ENCODE measurements at regions not wholly inside any gene's neighbourhood (a gene's known extent, or its start where the extent isn't known, plus 50 kb on each side); places are given as distances from the start of the nearest gene placed in this dataset.
A peak's percentile ranks its signal among the peaks of the same experiment; 100 is the strongest.
"Not testable (repeated sequence)": the region's sequence is repeated elsewhere in the genome, so short reads cannot be mapped to it uniquely, and the experiment has no call there.

DNA sequence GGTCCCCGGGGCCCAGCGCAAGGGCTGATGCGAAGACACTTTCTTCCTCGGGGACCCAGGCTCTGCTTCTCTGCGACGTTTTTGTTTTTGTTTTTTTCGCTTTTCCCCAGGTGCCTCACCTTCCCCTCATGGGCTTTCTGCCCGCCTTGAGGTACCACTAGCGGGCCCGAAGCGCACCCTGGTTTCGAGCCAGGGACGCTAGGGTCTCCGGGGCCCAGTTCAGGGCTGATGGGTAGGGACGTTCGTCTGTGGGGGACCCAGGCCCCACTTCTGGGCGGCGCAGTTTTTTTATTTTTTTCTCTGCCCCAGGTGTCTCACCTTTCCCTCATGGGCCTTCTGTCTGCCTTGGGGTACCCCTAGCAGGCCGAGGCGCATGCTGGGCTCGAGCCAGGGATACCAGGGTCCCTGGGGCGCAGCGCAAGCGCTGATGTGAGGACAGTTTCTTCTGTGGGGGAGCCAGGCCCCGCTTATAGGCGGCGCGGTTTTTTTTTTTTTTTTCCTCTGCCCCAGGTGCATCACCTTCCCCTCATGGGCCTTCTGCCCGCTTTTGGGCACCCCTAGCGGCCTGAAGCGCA lies 530.0 kb downstream of the FOXD4L4 start:
- H4K8ac ChIP-seq (ENCODE audit: low read depth, low read length); H3K9ac ChIP-seq (ENCODE audit: low read length); H3K9me3 ChIP-seq (ENCODE audit: insufficient read depth, low read depth, low read length); H3K4me1 ChIP-seq (ENCODE audit: control insufficient read depth in 1 of 2, insufficient read depth in 2 of 2, low read length in 2 of 2); H2BK5ac ChIP-seq (ENCODE audit: low read depth, low read length, poor library complexity); H3K23ac ChIP-seq (ENCODE audit: low read length); H3K4me2 ChIP-seq (ENCODE audit: low read length); H3K18ac ChIP-seq (ENCODE audit: low read length); H3K27ac ChIP-seq (ENCODE audit: low read depth, low read length); H2BK12ac ChIP-seq (ENCODE audit: low read length); H3K79me2 ChIP-seq (ENCODE audit: control insufficient read depth, insufficient read depth, low read length, poor library complexity); H3K79me1 ChIP-seq (ENCODE audit: low read length); H2AFZ ChIP-seq (ENCODE audit: insufficient read depth, low read length, poor library complexity); DNase-seq; H3K4me3 ChIP-seq (ENCODE audit: low read depth, low read length); H2BK120ac ChIP-seq (ENCODE audit: insufficient read depth, low read length, poor library complexity); H4K91ac ChIP-seq (ENCODE audit: low read depth, low read length); H3K14ac ChIP-seq (ENCODE audit: low read length); H3K4ac ChIP-seq (ENCODE audit: low read depth, low read length); H2AK5ac ChIP-seq (ENCODE audit: low read length); H4K12ac ChIP-seq (ENCODE audit: low read depth, low read length); H3K36me3 ChIP-seq (ENCODE audit: control insufficient read depth in 1 of 2, insufficient read depth in 2 of 2, low read length in 2 of 2); H3K27me3 ChIP-seq (ENCODE audit: insufficient read depth, low read length): not testable (repeated sequence)
- WGBS (ENCODE audit: extremely low coverage, insufficient coverage, insufficient read length) = no CpG with 5 or more reads among the region's 31 CpGs

DNA sequence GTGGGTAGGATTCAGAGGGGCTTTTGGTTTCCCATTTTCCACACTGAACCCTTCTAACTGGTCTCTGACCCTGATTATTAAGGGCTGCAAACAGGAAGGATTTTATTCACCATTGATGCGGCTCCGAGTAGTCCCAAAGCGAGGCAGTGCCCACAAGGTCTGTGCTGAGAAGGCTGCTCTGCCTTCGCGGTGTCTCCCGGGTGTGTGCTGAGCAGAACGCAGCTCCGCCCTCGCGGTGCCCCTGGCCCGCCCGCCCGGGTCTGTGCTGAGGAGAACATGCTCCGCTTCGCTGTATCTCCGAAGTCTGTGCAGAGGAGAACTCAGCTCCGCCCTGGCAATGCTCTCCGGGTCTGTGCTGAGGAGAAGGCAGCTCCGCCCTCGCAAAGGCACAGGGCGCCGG lies 530.7 kb downstream of the FOXD4L4 start:
- not testable (repeated sequence) for H2AK5ac ChIP-seq (ENCODE audit: low read length); H3K4me2 ChIP-seq (ENCODE audit: low read length); H3K4me3 ChIP-seq (ENCODE audit: low read depth, low read length); H2BK5ac ChIP-seq (ENCODE audit: low read depth, low read length, poor library complexity); H3K9me3 ChIP-seq (ENCODE audit: insufficient read depth, low read depth, low read length); H3K4ac ChIP-seq (ENCODE audit: low read depth, low read length); H3K9ac ChIP-seq (ENCODE audit: low read length); H3K18ac ChIP-seq (ENCODE audit: low read length); H3K36me3 ChIP-seq (ENCODE audit: control insufficient read depth in 1 of 2, insufficient read depth in 2 of 2, low read length in 2 of 2); H3K27ac ChIP-seq (ENCODE audit: low read depth, low read length); H3K23ac ChIP-seq (ENCODE audit: low read length); H3K14ac ChIP-seq (ENCODE audit: low read length); H3K79me1 ChIP-seq (ENCODE audit: low read length); H2BK12ac ChIP-seq (ENCODE audit: low read length); H4K91ac ChIP-seq (ENCODE audit: low read depth, low read length); H4K12ac ChIP-seq (ENCODE audit: low read depth, low read length); H3K4me1 ChIP-seq (ENCODE audit: control insufficient read depth in 1 of 2, insufficient read depth in 2 of 2, low read length in 2 of 2); H3K79me2 ChIP-seq (ENCODE audit: control insufficient read depth, insufficient read depth, low read length, poor library complexity); H2AFZ ChIP-seq (ENCODE audit: insufficient read depth, low read length, poor library complexity); H4K8ac ChIP-seq (ENCODE audit: low read depth, low read length); H2BK120ac ChIP-seq (ENCODE audit: insufficient read depth, low read length, poor library complexity); H3K27me3 ChIP-seq (ENCODE audit: insufficient read depth, low read length)
- WGBS (ENCODE audit: extremely low coverage, insufficient coverage, insufficient read length) = no CpG with 5 or more reads among the region's 22 CpGs
- peak; percentile 1 to 36 for DNase-seq

DNA sequence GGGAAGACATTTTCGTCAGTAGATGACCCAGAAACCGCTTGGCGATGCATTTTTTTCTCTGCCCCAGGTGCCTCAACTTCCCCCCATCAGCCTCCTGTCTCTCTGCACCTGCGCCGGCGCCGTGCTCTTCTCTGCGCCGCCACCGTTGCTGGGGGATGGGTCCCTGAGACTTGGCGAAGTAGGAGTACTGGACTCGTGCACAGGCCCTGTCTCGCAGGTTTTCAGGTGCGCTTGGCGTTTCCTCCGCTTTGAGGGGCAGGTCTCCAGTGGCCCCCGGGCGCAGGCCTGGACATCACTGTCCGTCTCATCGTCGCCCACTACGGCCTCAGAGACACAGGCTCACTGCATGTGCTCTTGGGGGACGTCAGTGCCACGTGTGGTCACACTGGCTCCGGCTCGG lies 532.1 kb downstream of the FOXD4L4 start:
- H3K18ac ChIP-seq (ENCODE audit: low read length); H3K27me3 ChIP-seq (ENCODE audit: insufficient read depth, low read length); H3K4me3 ChIP-seq (ENCODE audit: low read depth, low read length); H3K36me3 ChIP-seq (ENCODE audit: control insufficient read depth in 1 of 2, insufficient read depth in 2 of 2, low read length in 2 of 2); H3K14ac ChIP-seq (ENCODE audit: low read length); H3K4me1 ChIP-seq (ENCODE audit: control insufficient read depth in 1 of 2, insufficient read depth in 2 of 2, low read length in 2 of 2); H4K8ac ChIP-seq (ENCODE audit: low read depth, low read length); H3K79me2 ChIP-seq (ENCODE audit: control insufficient read depth, insufficient read depth, low read length, poor library complexity); H3K9me3 ChIP-seq (ENCODE audit: insufficient read depth, low read depth, low read length); H2AFZ ChIP-seq (ENCODE audit: insufficient read depth, low read length, poor library complexity); H2BK120ac ChIP-seq (ENCODE audit: insufficient read depth, low read length, poor library complexity); H3K4me2 ChIP-seq (ENCODE audit: low read length); H2BK5ac ChIP-seq (ENCODE audit: low read depth, low read length, poor library complexity); H3K9ac ChIP-seq (ENCODE audit: low read length); H3K27ac ChIP-seq (ENCODE audit: low read depth, low read length); H2BK12ac ChIP-seq (ENCODE audit: low read length); H3K79me1 ChIP-seq (ENCODE audit: low read length); H3K4ac ChIP-seq (ENCODE audit: low read depth, low read length); H3K23ac ChIP-seq (ENCODE audit: low read length); H2AK5ac ChIP-seq (ENCODE audit: low read length); DNase-seq; H4K91ac ChIP-seq (ENCODE audit: low read depth, low read length); H4K12ac ChIP-seq (ENCODE audit: low read depth, low read length): not testable (repeated sequence)
- no CpG with 5 or more reads among the region's 26 CpGs for WGBS (ENCODE audit: extremely low coverage, insufficient coverage, insufficient read length)

DNA sequence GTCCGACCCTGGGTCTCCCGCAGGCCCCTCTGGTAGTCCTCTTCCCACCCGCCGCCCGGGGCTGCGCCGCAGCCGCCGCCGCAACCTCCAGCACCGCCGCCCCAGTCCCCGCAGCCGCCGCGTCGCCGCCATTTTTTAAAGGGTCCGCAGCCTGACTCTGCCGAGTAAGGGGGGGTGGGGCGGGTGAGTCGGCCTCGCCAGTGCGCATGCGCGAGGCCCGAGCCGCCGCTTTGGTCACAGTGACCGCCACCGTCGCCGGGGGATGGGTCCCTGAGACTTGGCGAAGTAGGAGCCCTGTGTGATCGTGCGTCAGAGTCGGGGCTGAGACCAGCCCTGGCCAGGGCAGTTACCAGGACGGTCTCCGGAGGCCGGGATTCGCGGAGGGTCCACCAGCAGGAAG lies 532.8 kb downstream of the FOXD4L4 start:
- not testable (repeated sequence) for H2BK12ac ChIP-seq (ENCODE audit: low read length); H3K79me2 ChIP-seq (ENCODE audit: control insufficient read depth, insufficient read depth, low read length, poor library complexity); H3K14ac ChIP-seq (ENCODE audit: low read length); H3K9me3 ChIP-seq (ENCODE audit: insufficient read depth, low read depth, low read length); H3K4me2 ChIP-seq (ENCODE audit: low read length); H3K4me1 ChIP-seq (ENCODE audit: control insufficient read depth in 1 of 2, insufficient read depth in 2 of 2, low read length in 2 of 2); H4K12ac ChIP-seq (ENCODE audit: low read depth, low read length); H4K8ac ChIP-seq (ENCODE audit: low read depth, low read length); H3K18ac ChIP-seq (ENCODE audit: low read length); H4K91ac ChIP-seq (ENCODE audit: low read depth, low read length); H2AFZ ChIP-seq (ENCODE audit: insufficient read depth, low read length, poor library complexity); H3K27me3 ChIP-seq (ENCODE audit: insufficient read depth, low read length); H2BK5ac ChIP-seq (ENCODE audit: low read depth, low read length, poor library complexity); H3K36me3 ChIP-seq (ENCODE audit: control insufficient read depth in 1 of 2, insufficient read depth in 2 of 2, low read length in 2 of 2); H3K4ac ChIP-seq (ENCODE audit: low read depth, low read length); H3K4me3 ChIP-seq (ENCODE audit: low read depth, low read length); H2BK120ac ChIP-seq (ENCODE audit: insufficient read depth, low read length, poor library complexity); H3K9ac ChIP-seq (ENCODE audit: low read length); H3K79me1 ChIP-seq (ENCODE audit: low read length); H3K27ac ChIP-seq (ENCODE audit: low read depth, low read length); H3K23ac ChIP-seq (ENCODE audit: low read length); DNase-seq; H2AK5ac ChIP-seq (ENCODE audit: low read length)
- WGBS (ENCODE audit: extremely low coverage, insufficient coverage, insufficient read length) = no CpG with 5 or more reads among the region's 42 CpGs

Measured in trophoblast cell (in vitro differentiated cells and primary cell).